Nephron (organoid): ENCODE measurements at regions not wholly inside any gene's neighbourhood (a gene's known extent, or its start where the extent isn't known, plus 50 kb on each side); places are given as distances from the start of the nearest gene placed in this dataset.

Experiments used
- H3K27ac Mint-ChIP-seq, 3 experiments: 2 replicates each; pipeline ENCODE4 v1.8.0; 2020; ENCODE audit warnings: mixed read lengths in 3 of 3, mild to moderate bottlenecking in 2 of 3, moderate library complexity in 1 of 3
- H3K27me3 Mint-ChIP-seq: 2 replicates; pipeline ENCODE4 v1.8.0; 2021; ENCODE audit warnings: low read depth, mild to moderate bottlenecking, moderate library complexity, mixed read lengths
- H3K36me3 Mint-ChIP-seq: 2 replicates; pipeline ENCODE4 v1.8.0; 2020; ENCODE audit warnings: low read depth, mixed read lengths
- H3K4me1 Mint-ChIP-seq: 2 replicates; pipeline ENCODE4 v1.8.0; 2020; ENCODE audit warnings: mixed read lengths
- H3K4me3 Mint-ChIP-seq, 3 experiments: 2 replicates each; pipeline ENCODE4 v1.8.0; 2020; ENCODE audit warnings: mild to moderate bottlenecking in 3 of 3, mixed read lengths in 3 of 3, moderate library complexity in 2 of 3
- H3K9me3 Mint-ChIP-seq: 2 replicates; pipeline ENCODE4 v1.8.0; 2020; ENCODE audit warnings: mixed read lengths
- CTCF ChIP-seq, 3 experiments: fragments of 200-600 bp; sonication (generic); IDR thresholded peaks; one replicate each; pipeline ENCODE4 v1.5.0; 2021; ENCODE audit warnings: antibody characterized with exemption in 3 of 3; ENCODE audit not compliant: unreplicated experiment in 3 of 3

DNA sequence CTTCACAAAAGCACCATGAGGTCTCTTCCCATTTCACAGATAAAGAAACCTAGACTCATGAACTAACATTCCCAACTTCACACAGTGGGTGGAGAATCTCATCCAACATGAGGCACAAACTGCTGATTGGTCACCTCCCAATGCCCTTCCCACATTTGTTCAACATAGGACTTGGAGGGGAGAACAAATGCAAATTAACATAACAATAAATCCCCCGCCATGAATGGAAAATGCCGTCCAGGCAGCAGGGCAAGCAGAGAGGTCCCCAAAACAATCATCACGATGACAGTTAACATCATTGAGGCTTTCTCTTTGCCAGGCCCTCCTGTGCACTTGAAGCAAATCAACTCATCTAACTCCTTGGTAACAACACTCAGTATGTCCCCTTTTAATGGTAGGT is 185.3 kb downstream of the TMEM132E start:
- Mint-ChIP-seq H3K4me3 (no peak overlapping the region), H3K27ac (no peak overlapping the region), H3K27me3 (peaks cover 6% of the 10 kb centered on the region), H3K4me1 (peaks cover 9% of the 10 kb centered on the region), H3K36me3 (no peaks in the 10 kb centered on the region), H3K9me3 (no peaks in the 10 kb centered on the region)
- TF ChIP-seq CTCF (IDR thresholded peaks at IDR 0.05; ENCODE audit: unreplicated experiment in 3 of 3) = no peak

- Mint-ChIP-seq H3K27ac (no peak overlapping the region), H3K36me3 (no peaks in the 10 kb centered on the region), H3K27me3 (peaks cover 6% of the 10 kb centered on the region), H3K9me3 (no peaks in the 10 kb centered on the region), H3K4me3 (no peak overlapping the region), H3K4me1 (peaks cover 10% of the 10 kb centered on the region)
- no peak for TF ChIP-seq CTCF (IDR thresholded peaks at IDR 0.05; ENCODE audit: unreplicated experiment in 3 of 3)
Measured at GRCh38 chr17:34763728-34764665, 184.6 kb downstream of the TMEM132E start.

DNA sequence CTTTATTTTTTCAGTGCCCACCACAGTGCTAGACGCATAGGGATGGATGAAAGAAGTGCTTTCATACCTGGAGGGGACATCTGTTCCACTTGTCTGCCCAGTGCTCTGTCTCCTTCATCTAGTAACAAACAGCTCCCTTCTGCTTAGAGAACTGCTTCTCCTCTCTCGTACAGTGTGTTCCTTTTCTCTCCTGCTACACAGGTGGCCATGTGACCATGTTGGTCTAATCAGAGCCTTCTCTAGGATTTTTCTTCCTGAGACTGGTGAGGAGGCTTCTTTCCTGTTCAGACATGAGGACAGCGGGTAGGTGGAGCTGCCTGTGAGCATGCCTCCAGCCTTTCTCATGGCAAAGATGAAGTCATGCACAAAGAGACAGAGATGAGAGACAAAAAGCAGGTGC is 182.7 kb downstream of the TMEM132E start:
- TF ChIP-seq CTCF (IDR thresholded peaks at IDR 0.05; ENCODE audit: unreplicated experiment in 3 of 3) = no peak
- Mint-ChIP-seq H3K27me3 (peaks cover 11% of the 10 kb centered on the region), H3K27ac (no peak overlapping the region), H3K4me3 (no peak overlapping the region), H3K9me3 (no peaks in the 10 kb centered on the region), H3K36me3 (no peaks in the 10 kb centered on the region), H3K4me1 (peaks cover 17% of the 10 kb centered on the region)

DNA sequence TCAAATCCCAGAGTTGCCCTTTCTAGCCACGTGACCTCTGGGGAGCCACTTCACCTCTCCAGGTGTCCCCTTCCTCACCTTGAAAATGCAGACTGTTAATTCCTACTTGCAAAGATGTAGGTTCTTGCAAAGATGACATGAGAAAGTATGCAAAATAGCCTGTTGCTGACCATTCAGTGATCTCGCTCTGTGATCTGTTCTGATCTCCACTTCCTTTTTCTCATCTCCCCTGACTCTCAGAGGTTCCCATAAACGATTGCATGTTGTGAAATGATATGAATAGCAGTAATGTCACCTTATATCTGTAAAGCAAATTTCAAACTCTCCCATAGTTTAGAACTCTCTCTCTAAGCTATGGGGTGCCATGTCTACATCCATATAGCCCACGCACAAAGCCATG is 182.3 kb downstream of the TMEM132E start:
- peaks cover 18% of the 10 kb centered on the region for H3K4me1 Mint-ChIP-seq
- TF ChIP-seq CTCF (IDR thresholded peaks at IDR 0.05; ENCODE audit: unreplicated experiment in 3 of 3) = no peak
- peaks cover 11% of the 10 kb centered on the region for H3K27me3 Mint-ChIP-seq
- H3K9me3 Mint-ChIP-seq = no peaks in the 10 kb centered on the region
- peak overlapping the region in 2 of 3 experiments; percentile 2 to 19 for H3K27ac Mint-ChIP-seq
- no peak overlapping the region for H3K4me3 Mint-ChIP-seq
- H3K36me3 Mint-ChIP-seq = no peaks in the 10 kb centered on the region

DNA sequence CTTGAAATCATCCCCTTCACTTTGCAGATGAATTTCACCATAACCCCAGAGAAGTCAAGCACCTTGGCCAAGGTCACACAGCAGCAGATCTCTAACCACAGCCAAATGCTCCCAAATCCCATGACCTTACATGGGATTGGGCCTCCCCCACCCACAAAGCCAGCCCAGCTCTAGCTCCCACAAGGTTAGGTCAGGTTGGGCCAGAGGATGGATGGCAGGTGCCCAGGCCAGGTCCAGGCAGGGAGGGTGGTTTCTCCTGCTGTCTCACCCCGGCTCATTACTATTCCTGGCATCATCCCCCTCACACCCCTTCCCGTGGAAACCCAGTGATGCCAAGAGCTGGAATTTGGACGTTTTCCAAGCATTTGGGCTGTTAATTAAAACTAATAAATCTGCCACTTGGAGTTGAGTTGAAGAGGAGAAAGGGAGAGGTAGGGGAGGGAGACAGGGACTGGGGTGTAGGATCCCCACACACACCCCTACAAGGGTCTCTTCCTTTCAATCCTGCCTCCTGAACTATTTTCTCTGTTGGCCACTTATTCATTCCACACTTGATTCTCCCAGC is 181.6 kb downstream of the TMEM132E start:
- H3K4me3 Mint-ChIP-seq = no peak overlapping the region
- TF ChIP-seq CTCF (IDR thresholded peaks at IDR 0.05; ENCODE audit: unreplicated experiment in 3 of 3) = no peak
- H3K36me3 Mint-ChIP-seq = no peaks in the 10 kb centered on the region
- peaks cover 11% of the 10 kb centered on the region for H3K27me3 Mint-ChIP-seq
- H3K9me3 Mint-ChIP-seq = no peaks in the 10 kb centered on the region
- H3K4me1 Mint-ChIP-seq = peaks cover 24% of the 10 kb centered on the region
- H3K27ac Mint-ChIP-seq = peak overlapping the region in 2 of 3 experiments; percentile 2 to 19
